Prostate gland (tissue), 2 donors: ENCODE measurements at regions not wholly inside any gene's neighbourhood (a gene's known extent, or its start where the extent isn't known, plus 50 kb on each side); places are given as distances from the start of the nearest gene placed in this dataset.
"Not testable (repeated sequence)": the region's sequence is repeated elsewhere in the genome, so short reads cannot be mapped to it uniquely, and the experiment has no call there.

Experiments used
- DNase-seq: peaks from one replicate; pipeline ENCODE4 v3.0.0-alpha.2; 2019; ENCODE audit warnings: low spot score
- H3K27ac ChIP-seq, 2 donors: fragments of 200-600 bp; sonication (generic); 2 replicates each; pipeline ENCODE4 v1.5.1; 2017 to 2019
- H3K27me3 ChIP-seq: fragments of 200-600 bp; sonication (generic); replicated peaks from 2 replicates; pipeline ENCODE4 v1.5.1; 2019; ENCODE audit not compliant: insufficient read depth
- H3K36me3 ChIP-seq, 2 donors: fragments of 200-600 bp; sonication (generic); 1 replicate in 1 of 2; 2 replicates in 1 of 2; pipeline versions ENCODE4 v1.5.1 to v1.8.1; 2017 to 2019
- H3K4me1 ChIP-seq: fragments of 200-600 bp; sonication (generic); replicated peaks from 2 replicates; pipeline ENCODE4 v1.5.1; 2019
- H3K4me3 ChIP-seq, 2 donors: fragments of 200-600 bp; sonication (generic); 2 replicates each; pipeline ENCODE4 v1.5.1; 2017 to 2019
- H3K9me3 ChIP-seq: fragments of 200-600 bp; sonication (generic); 2 replicates; pipeline ENCODE4 v1.5.1; 2017
- CTCF ChIP-seq, 4 experiments: fragments of 200-600 bp in 2 of 4; fragments of 450-650 bp in 2 of 4; sonication (generic) in 2 of 4; IDR thresholded peaks; 1 replicate in 3 of 4; 2 replicates in 1 of 4; pipeline ENCODE4 v1.5.1; 2016 to 2019; ENCODE audit warnings: antibody characterized with exemption in 4 of 4, mild to moderate bottlenecking in 2 of 4, moderate library complexity in 2 of 4
- POLR2A ChIP-seq: fragments of 450-650 bp; IDR thresholded peaks from one replicate; pipeline ENCODE4 v1.6.1; 2016; ENCODE audit warnings: antibody characterized with exemption, mild to moderate bottlenecking
- POLR2AphosphoS5 ChIP-seq: sonication (generic); formaldehyde crosslinking; IDR thresholded peaks from one replicate; pipeline ENCODE4 v1.6.1; 2017; ENCODE audit warnings: antibody characterized with exemption
- WGBS: methylation state at CpG from one replicate; pipeline ENCODE4 v1.1.5; 2018; 5-methylcytosine and 5-hydroxymethylcytosine counted together
- intact Hi-C: fragments of 100-400 bp; cut with DNase I; formaldehyde crosslinking; loops from one replicate; pipeline ENCODE4 v1.14.2; 2022

GRCh38 chr14:105944632-105945610 is 418.5 kb downstream of the TMEM121 start:
- H3K9me3 ChIP-seq, result no peaks in the 10 kb centered on the region
- DNase-seq, result peak; percentile 50
- H3K4me1 ChIP-seq, result no peaks in the 10 kb centered on the region
- no peaks in the 10 kb centered on the region for H3K36me3 ChIP-seq
- no peak overlapping the region for H3K27ac ChIP-seq
- 57% methylated on average over 30 of the region's 30 CpGs for WGBS
- H3K27me3 ChIP-seq, result no peaks in the 10 kb centered on the region
- no peak overlapping the region for H3K4me3 ChIP-seq
- intact Hi-C loops, result loop anchor here (5.0 kb wide), 1 partner anchor 263 kb away; no protein-coding TSS in a partner anchor
- TF ChIP-seq POLR2A (no peak), POLR2AphosphoS5 (peak; percentile 23), CTCF (IDR thresholded peaks at IDR 0.05) (peak; percentile 21 to 89 (median 82))

GRCh38 chr14:105945896-105946295 is 419.5 kb downstream of the TMEM121 start:
- Histone ChIP-seq H3K36me3 (no peaks in the 10 kb centered on the region), H3K4me3 (no peak overlapping the region), H3K4me1 (no peaks in the 10 kb centered on the region), H3K9me3 (no peaks in the 10 kb centered on the region), H3K27ac (no peak overlapping the region), H3K27me3 (no peaks in the 10 kb centered on the region)
- WGBS, result 69% methylated on average over 7 of the region's 7 CpGs
- no peak for TF ChIP-seq CTCF (IDR thresholded peaks at IDR 0.05)
- intact Hi-C loops, result no loop called here
- DNase-seq, result no peak

GRCh38 chr14:105947599-105947998 is 421.2 kb downstream of the TMEM121 start:
- no peaks in the 10 kb centered on the region for H3K4me1 ChIP-seq
- no peaks in the 10 kb centered on the region for H3K27me3 ChIP-seq
- 80% methylated on average over 4 of the region's 4 CpGs for whole genome bisulfite sequencing
- TF ChIP-seq POLR2AphosphoS5, result no peak
- TF ChIP-seq POLR2A, result no peak
- no peak for TF ChIP-seq CTCF (IDR thresholded peaks at IDR 0.05)
- intact Hi-C loops, result no loop called here
- H3K9me3 ChIP-seq, result no peaks in the 10 kb centered on the region
- H3K27ac ChIP-seq, result no peak overlapping the region
- no peak overlapping the region for H3K4me3 ChIP-seq
- DNase-seq, result no peak
- H3K36me3 ChIP-seq, result no peaks in the 10 kb centered on the region

- not testable (repeated sequence) for H3K4me3 ChIP-seq
- WGBS, result 44% methylated on average over 2 of the region's 3 CpGs
Observed at GRCh38 chr14:105948955-105949354, 422.6 kb downstream of the TMEM121 start.

GRCh38 chr14:105950364-105950892 is 424.0 kb downstream of the TMEM121 start:
- H3K9me3 ChIP-seq, H3K27me3 ChIP-seq, intact Hi-C loops, H3K4me3 ChIP-seq, H3K4me1 ChIP-seq, H3K36me3 ChIP-seq, DNase-seq, H3K27ac ChIP-seq: not testable (repeated sequence)
- 76% methylated on average over 6 of the region's 6 CpGs for WGBS

More at GRCh38 chr14:105948955-105949354, 422.6 kb downstream of the TMEM121 start:
- H3K4me1 ChIP-seq, H3K9me3 ChIP-seq, H3K27ac ChIP-seq, H3K36me3 ChIP-seq, intact Hi-C loops, DNase-seq, H3K27me3 ChIP-seq: not testable (repeated sequence)

GRCh38 chr14:105951399-105951798 is 425.0 kb downstream of the TMEM121 start:
- TF ChIP-seq POLR2AphosphoS5, result no peak
- Histone ChIP-seq H3K27ac (no peak overlapping the region), H3K4me1 (no peaks in the 10 kb centered on the region), H3K27me3 (no peaks in the 10 kb centered on the region), H3K4me3 (no peak overlapping the region), H3K9me3 (no peaks in the 10 kb centered on the region), H3K36me3 (no peaks in the 10 kb centered on the region)
- DNase-seq, result no peak
- intact Hi-C loops, result no loop called here
- 57% methylated on average over 5 of the region's 5 CpGs for WGBS
